Skeletal muscle cell (primary cell): ENCODE measurements at regions not wholly inside any gene's neighbourhood (a gene's known extent, or its start where the extent isn't known, plus 50 kb on each side); places are given as distances from the start of the nearest gene placed in this dataset.

Experiments used
- DNase-seq: peaks from one replicate; pipeline ENCODE4 v3.0.0-alpha.2; 2010; ENCODE audit warnings: low read depth
- H3K4me3 ChIP-seq: 2 replicates; pipeline ENCODE4 v1.5.1; 2011; ENCODE audit warnings: low read depth, mild to moderate bottlenecking, control low read depth, low read length, moderate library complexity

DNA sequence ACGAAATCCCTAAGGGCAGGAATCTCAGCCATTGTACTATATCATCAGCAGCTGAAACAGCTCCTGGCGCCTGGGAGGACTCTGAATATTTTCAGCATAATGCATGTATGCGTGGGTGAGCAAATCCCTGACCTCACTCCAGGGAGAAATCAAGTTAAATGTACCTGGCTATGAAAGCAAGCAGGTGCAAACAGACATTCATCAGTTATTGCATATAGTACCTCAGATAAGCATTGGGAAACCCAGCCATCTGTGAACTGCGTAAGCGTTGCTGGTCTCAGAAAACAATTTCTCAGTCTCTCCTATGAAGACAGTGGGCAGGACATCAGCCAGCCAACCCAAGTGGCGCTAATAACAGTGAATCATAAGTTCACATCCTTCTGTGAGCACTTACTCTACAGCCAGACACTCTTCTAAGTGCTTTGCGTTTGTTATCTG, 622.6 kb downstream of the EPM2A start:
- peak; percentile 43 for DNase-seq
- H3K4me3 ChIP-seq: no peak overlapping the region

DNA sequence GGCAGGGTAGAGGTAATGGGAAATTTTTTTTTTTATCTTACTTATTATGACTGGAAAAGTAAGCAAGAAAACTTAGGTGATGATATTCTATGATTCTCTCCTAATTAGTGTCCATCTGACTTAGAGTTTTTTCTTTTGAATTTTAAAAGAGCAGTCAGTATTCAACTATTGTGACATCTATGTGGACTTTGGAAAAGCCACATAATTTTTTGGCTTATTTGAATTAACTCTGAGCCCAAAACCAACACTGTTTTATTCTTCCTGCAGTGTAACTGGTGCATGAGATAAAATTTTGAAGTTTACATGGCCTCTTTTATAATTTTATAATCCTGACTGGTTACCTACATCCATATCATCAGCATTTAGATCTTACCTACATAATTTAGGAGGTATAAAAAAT, 619.7 kb downstream of the EPM2A start:
- no peak overlapping the region for H3K4me3 ChIP-seq
- no peak for DNase-seq

DNA sequence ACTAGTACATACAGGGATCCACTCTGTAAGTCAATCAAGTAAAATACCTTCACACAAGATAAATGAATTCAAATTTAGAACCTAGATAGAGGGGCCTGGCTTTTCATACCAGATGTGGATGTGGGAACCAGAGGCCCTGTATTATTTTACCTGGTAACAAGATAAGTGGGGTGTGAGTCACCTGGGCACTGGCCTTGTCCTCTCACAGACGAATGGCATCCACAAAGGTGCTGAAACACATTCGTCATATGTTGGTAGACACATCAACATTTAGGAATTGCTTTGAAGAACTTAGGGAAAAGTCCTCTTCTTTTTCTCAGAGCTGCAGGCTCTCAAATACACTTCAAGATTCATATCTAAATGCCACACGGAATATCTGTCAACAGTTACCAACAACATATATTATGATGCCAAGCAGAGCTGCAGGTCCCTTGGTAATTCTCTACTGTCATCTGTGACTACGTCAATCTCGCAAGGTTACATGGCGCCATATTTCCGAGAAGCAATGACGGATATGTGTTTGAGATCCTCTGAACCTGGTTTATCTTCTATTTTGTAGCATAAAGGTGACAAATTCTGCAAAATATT, 618.6 kb downstream of the EPM2A start:
- H3K4me3 ChIP-seq: no peak overlapping the region
- DNase-seq: no peak

DNA sequence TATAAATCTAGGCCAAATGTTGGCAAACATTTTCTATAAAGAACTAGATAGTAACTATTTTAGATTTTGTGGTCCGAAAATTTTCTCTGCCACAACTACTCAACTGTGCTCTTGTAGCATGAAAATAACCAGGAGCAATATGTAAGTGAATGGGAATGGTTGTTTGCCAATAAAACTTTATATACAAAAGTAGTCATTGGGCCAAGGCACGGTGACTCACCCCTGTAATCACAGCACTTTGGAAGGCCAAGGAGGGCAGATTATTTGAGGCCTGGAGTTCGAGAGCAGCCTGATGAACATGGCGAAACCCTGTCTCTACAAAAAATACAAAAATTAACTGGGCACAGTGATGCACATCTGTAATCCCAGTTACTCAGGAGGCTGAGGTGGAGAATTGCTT, 617.1 kb downstream of the EPM2A start:
- no peak overlapping the region for H3K4me3 ChIP-seq
- DNase-seq: no peak

DNA sequence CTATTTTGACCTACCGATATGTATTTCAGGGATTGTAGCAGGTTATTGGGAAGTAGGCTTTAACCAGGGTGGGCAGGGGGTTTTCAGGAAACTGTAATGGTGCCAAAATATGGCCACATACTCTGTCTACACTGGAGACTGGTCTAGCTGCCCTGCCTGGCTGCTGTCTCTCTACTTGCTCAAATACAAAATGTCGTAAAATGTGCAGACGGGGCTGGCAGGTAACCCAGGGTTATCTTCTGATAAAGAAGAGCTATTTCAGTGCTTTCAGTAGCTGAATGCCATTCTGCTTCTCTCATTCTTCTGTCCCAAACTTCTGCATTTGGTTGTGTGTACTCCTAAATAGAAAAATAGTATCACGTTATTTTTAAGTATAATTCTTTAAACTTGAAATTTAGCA, 616.2 kb downstream of the EPM2A start:
- no peak overlapping the region for H3K4me3 ChIP-seq
- no peak for DNase-seq

DNA sequence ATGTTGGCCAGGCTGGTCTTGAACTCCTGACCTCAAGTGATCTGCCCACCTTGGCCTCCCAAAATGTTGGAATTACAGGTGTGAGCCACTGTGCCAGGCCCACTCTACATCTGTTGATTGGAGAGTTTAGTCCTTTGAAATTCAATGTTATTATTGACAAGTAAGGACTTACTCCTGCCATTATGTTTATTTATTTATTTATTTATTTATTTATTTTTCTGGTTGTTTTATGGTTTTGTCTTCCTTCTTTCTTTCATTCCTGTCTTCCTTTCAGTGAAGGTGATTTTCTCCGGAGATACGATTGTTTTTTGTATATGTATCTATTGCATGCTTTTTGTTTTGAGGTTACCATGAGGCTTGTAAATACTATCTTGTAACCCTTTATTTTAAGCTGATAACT, 602.6 kb downstream of the EPM2A start:
- no peak overlapping the region for H3K4me3 ChIP-seq
- no peak for DNase-seq

DNA sequence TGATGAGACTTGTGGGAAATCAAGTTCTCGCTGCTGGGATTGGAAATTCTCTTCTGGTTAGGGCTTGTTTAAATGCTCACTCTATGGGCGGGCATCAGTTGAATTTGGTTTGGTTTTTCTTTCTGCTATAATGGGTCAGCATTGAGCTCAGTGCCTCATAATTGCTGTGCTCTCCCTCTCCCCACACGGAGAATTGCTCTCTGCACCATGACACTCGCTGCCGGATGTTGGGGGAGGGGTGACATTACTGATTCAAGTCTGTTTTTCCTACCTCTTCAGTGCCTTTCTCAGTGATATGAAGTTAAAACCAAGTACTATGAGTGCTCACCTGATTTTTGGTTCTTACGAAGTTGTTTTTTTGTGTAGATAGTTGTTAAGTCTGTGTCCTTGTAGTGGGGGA, 599.6 kb downstream of the EPM2A start:
- no peak for DNase-seq

DNA sequence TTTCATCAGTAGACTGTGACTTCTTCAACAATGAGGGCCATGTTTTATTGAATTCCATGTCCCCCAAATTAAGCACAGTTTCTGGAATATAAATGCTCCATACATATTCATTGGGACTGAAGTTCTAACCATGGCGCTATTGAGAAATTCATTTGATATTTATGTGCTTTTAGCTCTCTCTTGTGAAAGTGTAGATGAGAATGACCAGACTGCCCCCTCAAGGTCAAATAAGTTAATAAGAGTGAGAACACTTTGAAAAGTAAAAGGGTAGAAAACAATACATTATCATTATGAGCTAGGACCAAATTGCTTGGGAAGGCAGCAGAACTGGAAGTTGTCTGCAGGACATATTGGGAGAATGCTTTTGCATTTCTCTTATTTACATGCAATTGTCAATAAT, 597.9 kb downstream of the EPM2A start:
- DNase-seq: no peak
- no peak overlapping the region for H3K4me3 ChIP-seq

More for the DNA sequence above, 599.6 kb downstream of the EPM2A start:
- H3K4me3 ChIP-seq: no peak overlapping the region

DNA sequence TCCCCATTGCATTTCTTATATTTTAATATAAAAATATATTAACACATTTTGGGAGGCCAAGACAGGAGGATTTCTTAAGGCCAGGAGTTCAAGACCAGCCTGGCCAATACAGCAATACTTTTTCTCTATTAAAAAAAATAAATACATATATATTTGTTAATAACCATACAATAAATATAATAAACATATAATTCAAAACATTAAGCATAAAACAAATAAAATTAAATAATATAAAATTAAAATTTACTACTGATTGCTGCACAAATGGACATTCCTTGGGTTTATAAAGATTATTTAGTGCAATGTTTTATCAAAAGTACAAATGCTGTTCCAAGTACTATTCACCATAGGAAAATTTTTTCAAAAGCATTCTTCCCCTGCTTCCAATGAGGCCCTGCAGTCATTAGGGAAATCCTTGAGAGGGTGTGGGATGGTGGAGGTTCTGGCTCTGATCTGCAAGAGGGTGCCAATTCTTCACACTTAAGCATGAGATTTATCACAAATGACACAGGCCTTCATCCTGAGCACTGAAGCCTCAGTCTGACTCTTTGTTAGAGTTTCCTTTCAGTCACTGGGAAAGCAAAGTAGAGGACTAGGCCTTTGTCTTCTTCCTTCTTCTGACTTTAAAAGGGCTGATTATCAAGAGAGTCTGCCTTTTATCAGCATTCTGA, 596.7 kb downstream of the EPM2A start:
- no peak overlapping the region for H3K4me3 ChIP-seq
- no peak for DNase-seq

DNA sequence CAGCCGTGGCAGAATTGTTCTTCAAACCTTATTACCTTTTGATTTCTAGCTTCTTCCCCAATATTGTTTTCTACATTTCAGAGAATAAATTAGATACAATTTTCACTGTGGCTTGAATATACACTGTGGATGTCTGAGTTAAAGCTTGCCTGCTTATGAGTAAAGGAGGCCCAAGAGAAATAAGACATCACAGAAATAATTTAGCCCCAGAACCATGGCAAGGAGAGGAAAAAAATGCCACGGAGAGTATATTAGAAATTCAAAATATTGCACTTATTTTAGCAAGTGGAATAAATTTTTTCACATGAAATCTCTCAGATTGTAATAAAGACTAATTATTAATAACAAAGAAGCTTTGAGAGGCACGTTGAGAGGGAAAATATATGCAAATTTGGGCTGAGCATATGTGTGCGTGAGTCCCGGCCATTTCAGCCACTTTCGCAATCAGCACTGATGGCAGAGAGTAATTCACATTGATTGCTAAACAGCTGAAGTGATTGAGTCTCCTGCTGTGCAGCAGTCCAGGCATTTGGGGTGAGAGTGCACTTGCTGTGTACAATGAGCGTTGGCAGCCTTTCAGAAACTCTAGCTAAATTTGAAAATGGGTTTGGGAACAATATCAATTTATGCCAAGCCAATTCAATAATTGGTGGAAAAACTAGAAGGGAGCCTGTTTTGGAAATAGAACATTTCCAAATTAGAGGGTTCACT, 596.0 kb downstream of the EPM2A start:
- no peak overlapping the region for H3K4me3 ChIP-seq
- DNase-seq: peak; percentile 74

DNA sequence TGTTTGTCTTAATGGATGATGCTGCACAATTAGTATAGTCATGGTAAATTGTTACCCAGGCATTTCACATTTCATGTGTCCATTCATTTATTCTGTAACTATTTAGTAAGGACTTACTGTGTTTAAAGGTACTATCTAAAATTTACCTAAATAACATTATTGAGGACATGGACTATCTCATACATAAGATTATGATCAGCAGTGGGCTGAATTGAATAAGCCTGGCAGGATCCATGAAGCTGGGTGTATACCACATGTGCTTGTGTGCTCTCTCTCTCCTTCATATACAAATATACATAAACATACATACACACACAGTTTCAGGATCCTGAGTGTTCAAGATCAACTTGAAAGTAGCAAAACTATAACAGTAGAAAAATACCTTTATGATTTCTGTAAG, 595.4 kb downstream of the EPM2A start:
- no peak overlapping the region for H3K4me3 ChIP-seq
- no peak for DNase-seq

DNA sequence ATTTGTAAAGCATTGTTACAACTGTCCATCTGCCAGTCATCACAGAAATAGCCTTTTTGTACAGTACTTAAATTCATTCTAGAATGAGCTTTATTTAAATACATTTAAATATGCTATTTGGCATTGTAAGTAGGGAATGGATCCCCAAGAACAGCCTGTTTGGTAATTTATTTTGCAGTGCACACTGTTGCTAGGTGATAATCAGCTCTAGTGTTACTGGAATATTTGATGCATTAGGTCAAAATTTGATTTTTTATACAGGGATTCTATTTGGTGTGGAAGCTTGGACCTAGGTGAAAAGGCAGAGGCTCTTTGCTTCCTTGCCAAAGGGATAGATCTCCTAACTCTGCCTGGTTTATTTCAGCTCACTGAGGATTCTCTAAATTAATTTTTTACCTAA, 593.7 kb downstream of the EPM2A start:
- DNase-seq: no peak
- no peak overlapping the region for H3K4me3 ChIP-seq

DNA sequence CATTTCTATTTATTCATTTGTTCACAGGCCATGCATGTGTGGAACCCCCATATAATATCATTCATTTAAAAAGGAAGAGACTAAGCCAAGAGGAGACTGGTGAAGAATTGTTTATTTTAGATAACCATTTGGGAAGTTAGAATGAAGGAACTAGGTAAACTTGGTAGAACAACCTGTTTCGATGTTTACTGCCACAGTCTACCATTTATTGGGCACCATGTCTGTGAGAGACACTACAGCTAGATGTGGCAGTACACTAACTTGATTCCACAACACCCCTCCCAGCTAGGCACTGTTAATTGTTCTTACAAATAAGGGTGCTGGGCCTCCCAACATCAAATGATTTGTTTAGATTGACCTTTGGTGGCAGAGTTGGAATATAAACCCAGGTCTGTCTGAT, 592.4 kb downstream of the EPM2A start:
- DNase-seq: no peak
- no peak overlapping the region for H3K4me3 ChIP-seq

DNA sequence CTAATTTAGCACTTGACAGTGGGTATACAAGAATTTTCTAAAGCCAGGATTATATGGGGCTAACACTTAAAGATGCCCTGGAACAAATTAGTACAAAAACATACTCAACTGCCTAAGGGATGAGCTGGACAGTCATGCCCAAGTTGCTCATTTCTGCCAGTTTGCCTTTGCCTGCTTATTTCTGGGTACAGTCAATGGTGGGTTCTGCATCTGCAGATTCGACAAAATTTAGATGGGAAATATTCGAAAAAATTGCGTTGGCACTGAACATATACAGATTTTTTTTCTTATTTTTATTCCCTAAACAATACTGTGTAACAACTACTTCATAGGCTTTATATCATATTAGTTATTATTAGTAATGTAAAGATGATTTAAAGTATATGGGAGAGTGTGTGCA, 591.9 kb downstream of the EPM2A start:
- no peak overlapping the region for H3K4me3 ChIP-seq
- no peak for DNase-seq

DNA sequence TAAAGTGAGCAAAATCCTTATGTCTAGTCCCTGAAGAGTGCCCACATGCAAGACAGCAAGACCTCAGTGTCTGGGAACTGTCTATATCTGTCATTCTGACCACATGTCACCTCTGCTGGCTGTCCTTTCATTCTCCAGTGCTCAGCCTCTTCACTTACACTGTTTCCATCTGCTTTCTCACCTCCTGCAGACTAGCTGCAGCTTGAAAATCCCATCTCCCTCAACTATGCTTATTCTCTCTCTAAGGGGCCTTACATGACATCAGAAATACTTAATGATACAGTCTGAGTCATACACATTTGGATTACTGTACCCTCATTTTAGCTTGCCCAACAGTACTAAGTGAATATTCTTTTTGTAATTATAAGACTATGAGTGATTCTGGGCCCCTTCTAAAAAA, 587.8 kb downstream of the EPM2A start:
- no peak overlapping the region for H3K4me3 ChIP-seq
- DNase-seq: peak; percentile 51

DNA sequence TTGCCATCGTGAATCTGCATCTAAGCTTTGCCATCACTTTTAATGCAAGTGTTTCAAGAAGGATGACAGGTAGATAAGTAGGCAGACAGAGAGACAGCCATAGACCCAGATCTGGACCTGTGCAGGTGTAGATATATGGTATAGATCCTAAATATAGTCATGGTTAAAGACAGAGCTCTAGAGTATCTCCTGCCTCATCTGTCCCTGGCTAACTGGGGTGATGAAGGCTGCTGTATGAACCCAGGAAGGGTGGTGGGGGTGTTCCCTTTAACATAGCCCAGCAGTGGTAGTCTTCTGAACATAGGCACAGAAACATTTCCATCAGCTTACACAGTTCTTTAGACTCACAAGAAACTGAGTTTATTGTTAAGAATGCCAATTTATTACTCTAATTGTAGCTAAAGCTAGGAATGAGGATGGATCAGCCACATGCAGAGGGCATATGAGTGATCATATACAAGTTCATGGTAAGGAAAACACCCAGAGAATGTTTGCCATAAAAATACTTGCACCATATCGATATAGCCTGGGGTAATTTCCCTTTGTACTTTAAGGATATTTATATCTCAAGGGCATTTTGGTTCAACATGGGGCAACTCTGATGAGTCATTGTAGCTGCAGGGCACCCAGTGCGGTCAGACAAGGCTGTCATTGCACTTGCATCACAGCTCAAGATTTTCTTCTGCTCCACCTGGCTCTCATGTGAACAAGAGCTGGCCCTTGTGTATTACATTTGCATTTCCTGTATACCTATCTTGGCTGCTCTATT, 587.2 kb downstream of the EPM2A start:
- peak; percentile 54 for DNase-seq

DNA sequence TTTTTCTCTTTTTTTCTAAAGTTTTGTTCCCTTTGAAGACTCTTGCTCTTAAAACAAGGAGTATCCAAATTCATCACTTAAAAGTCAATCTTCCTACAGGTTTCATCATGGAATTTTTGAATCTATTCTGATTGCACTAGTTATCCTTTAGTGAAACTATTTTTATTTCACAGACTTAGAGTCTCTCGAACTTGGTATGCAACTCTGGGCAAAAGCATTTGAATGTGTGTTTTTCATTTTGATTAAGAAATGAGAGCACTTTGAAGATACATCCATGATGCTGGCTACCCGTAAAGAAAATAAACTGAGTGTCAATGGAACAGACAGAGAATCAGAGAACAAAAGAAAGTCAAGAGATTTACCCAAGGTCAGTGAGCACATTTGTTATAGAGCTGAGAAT, 586.5 kb downstream of the EPM2A start:
- no peak for DNase-seq
- H3K4me3 ChIP-seq: no peak overlapping the region

More for the DNA sequence above, 587.2 kb downstream of the EPM2A start:
- H3K4me3 ChIP-seq: no peak overlapping the region

DNA sequence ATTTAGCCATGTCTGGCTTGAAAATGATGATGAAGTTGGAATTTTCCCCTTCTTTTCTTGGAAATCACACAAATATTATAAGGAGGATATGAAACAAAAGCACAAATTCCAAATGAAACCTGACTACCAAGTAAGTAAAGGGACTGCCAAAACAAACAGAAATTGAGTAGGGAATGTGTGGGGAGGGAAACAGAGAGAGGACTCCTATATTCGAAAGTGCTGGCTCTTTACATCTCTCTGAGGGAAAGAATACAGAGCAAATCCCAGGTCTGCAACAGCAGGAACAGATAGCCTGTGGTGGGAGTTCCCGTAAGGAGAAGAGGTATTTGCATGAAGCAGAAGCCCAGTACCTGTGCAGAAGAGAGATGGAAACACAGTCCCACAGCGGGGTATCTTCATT, 583.7 kb downstream of the EPM2A start:
- H3K4me3 ChIP-seq: no peak overlapping the region
- peak; percentile 24 for DNase-seq

DNA sequence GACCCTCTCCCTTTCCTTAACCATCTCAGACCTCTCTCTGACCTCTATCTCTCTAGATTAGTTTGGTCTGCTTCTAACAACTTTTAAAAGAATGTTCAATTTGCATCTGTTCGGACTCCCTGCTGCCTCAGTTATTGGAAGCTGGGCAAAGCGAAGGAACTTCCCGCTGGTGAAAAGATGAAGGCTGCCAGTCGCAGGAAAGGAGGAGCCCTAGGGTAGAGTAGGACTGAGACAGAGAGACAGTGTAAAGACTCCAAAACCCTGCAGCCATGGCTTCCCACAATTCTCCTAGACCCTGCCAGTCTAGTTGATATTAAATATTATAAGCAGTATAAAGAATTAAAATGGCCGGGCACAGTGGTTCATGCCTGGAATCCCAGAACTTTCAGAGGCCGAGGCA, 581.8 kb downstream of the EPM2A start:
- no peak overlapping the region for H3K4me3 ChIP-seq
- no peak for DNase-seq

DNA sequence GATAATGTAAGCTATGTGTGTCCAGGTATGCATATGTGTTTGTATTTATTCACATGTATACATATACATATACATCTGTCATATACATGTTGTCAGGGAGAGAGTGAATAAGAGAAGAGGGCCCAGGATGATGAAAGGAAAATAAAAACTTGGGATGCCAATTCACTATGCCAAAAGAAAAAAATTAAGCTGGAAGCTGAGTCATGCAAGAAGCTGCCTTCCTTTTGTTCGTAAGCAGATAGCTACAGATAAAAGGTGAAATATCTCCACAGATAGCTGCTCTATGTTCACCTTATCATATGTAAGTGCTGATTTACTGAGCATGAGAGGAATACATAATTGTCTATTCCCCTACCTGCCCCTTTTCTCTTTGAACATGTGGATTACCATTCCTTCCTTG, 579.9 kb downstream of the EPM2A start:
- no peak for DNase-seq
- H3K4me3 ChIP-seq: no peak overlapping the region
